ENCODE measurements at regions not wholly inside any gene's neighbourhood (a gene's known extent, or its start where the extent isn't known, plus 50 kb on each side); places are given as distances from the start of the nearest gene placed in this dataset.

DNA sequence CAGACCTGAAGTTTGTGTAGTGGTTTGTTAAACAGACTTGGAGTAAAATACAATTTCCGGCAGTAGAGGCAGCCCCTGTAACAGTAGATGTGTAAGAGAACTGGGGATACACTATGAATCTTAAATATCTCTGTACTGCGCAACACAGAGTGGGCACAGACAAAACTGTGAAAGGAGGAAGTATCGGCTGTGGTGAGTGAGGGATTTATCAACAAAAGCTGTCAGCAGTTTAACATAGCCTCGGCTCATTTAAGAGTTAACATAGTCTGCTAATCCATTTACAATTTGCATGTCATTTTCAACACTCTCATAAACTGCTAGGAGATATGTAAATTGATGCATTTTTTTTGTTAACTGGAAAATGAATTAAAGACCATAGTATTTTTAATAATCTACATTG lies 225.2 kb downstream of the ZWINT start:
- TF ChIP-seq, protein P1, sequence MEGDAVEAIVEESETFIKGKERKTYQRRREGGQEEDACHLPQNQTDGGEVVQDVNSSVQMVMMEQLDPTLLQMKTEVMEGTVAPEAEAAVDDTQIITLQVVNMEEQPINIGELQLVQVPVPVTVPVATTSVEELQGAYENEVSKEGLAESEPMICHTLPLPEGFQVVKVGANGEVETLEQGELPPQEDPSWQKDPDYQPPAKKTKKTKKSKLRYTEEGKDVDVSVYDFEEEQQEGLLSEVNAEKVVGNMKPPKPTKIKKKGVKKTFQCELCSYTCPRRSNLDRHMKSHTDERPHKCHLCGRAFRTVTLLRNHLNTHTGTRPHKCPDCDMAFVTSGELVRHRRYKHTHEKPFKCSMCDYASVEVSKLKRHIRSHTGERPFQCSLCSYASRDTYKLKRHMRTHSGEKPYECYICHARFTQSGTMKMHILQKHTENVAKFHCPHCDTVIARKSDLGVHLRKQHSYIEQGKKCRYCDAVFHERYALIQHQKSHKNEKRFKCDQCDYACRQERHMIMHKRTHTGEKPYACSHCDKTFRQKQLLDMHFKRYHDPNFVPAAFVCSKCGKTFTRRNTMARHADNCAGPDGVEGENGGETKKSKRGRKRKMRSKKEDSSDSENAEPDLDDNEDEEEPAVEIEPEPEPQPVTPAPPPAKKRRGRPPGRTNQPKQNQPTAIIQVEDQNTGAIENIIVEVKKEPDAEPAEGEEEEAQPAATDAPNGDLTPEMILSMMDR (optimal IDR thresholded peaks at IDR 0.05 in 1 of 3, IDR thresholded peaks at IDR 0.05 in 1 of 3, conservative IDR thresholded peaks at IDR 0.05 in 1 of 3; ENCODE audit: extremely low read depth in 1 of 3, insufficient read depth in 2 of 3, low read length in 3 of 3) = no peak
- TF ChIP-seq EZH2 (IDR thresholded peaks at IDR 0.05; ENCODE audit: low read length) = no peak
